Panc1 (cell line): ENCODE measurements at regions not wholly inside any gene's neighbourhood (a gene's known extent, or its start where the extent isn't known, plus 50 kb on each side); places are given as distances from the start of the nearest gene placed in this dataset.

ENCODE experiments used
- ATAC-seq: fragments of 200-7000 bp; cut with Tn5 transposase; 2 replicates; pipeline ENCODE4 v1.9.1; 2020; ENCODE audit warnings: mild to moderate bottlenecking, moderate library complexity
- BruUV-seq: library from RNA; stranded (reverse); fragments of 400-500 nt; replicated peaks from 2 replicates; lab custom pipeline; 2021; lab: Mats Ljungman, UMichigan
- CTCF ChIA-PET: fragments of 300-600 bp; sonication (Branson Sonifier 250); formaldehyde crosslinking; loops from one replicate; lab custom pipeline; 2022; ENCODE audit warnings: antibody characterized with exemption; lab: Charles Lee
- POLR2A ChIA-PET: fragments of 300-600 bp; sonication (Branson Sonifier 250); formaldehyde crosslinking; loops from one replicate; lab custom pipeline; 2022; ENCODE audit warnings: antibody characterized with exemption; lab: Charles Lee
- DNase-seq: peaks from one replicate; pipeline ENCODE4 v3.0.0-alpha.2; 2010; ENCODE audit warnings: low read depth, low spot score
- H3K27ac ChIP-seq: 2 replicates; pipeline ENCODE4 v1.5.1; 2011; ENCODE audit warnings: mild to moderate bottlenecking, low read length, inconsistent platforms
- H3K27me3 ChIP-seq: fragments of 200-500 bp; sonication (Bioruptor generic); 2 replicates; pipeline ENCODE4 v1.6.0; 2014; ENCODE audit warnings: low read length, inconsistent platforms; ENCODE audit not compliant: control insufficient read depth, insufficient read depth
- H3K36me3 ChIP-seq: fragments of 200-500 bp; sonication (Bioruptor generic); 2 replicates; pipeline ENCODE4 v1.5.1; 2014; ENCODE audit warnings: inconsistent platforms, mild to moderate bottlenecking, low read length, moderate library complexity; ENCODE audit not compliant: control insufficient read depth, insufficient read depth
- H3K4me1 ChIP-seq: 2 replicates; pipeline ENCODE4 v1.5.1; 2011; ENCODE audit warnings: inconsistent platforms, mild to moderate bottlenecking, low read length, moderate library complexity; ENCODE audit not compliant: control insufficient read depth, insufficient read depth
- H3K4me3 ChIP-seq, 2 experiments: 2 replicates each; pipeline ENCODE4 v1.5.1; 2011 to 2012; ENCODE audit warnings: low read depth in 2 of 2, low read length in 2 of 2, mild to moderate bottlenecking in 2 of 2, inconsistent platforms in 1 of 2, moderate library complexity in 1 of 2
- H3K9me3 ChIP-seq: fragments of 200-500 bp; sonication (Bioruptor generic); 2 replicates; pipeline ENCODE4 v1.5.1; 2014; ENCODE audit warnings: low read depth, mild to moderate bottlenecking, inconsistent platforms, low read length, moderate library complexity; ENCODE audit not compliant: control insufficient read depth, insufficient read depth
- POLR2AphosphoS5 ChIP-seq: IDR thresholded peaks from 2 replicates; pipeline ENCODE4 v1.6.1; 2012; ENCODE audit warnings: mild to moderate bottlenecking, low read depth, low read length, moderate library complexity
- SIN3A ChIP-seq: IDR thresholded peaks from 2 replicates; pipeline ENCODE4 v1.6.1; 2012; ENCODE audit warnings: low read depth, mild to moderate bottlenecking, low read length, moderate library complexity, borderline replicate concordance; ENCODE audit not compliant: insufficient read depth
- TCF7L2 ChIP-seq: IDR thresholded peaks from 2 replicates; pipeline ENCODE4 v1.6.1; 2011; ENCODE audit warnings: mild to moderate bottlenecking, low read depth, low read length, inconsistent platforms
- in situ Hi-C: cut with HindIII; loops from 2 replicates; pipeline ENCODE4 v1.10.0; 2016; ENCODE audit warnings: low sequenced_read_pairs, low pct_unique_long_range_greater_than_20kb
- intact Hi-C: fragments of 100-400 bp; cut with micrococcal nuclease; formaldehyde crosslinking; loops from one replicate; pipeline ENCODE4 v1.10.0; 2022; ENCODE audit not compliant: unreplicated experiment
- TF ChIP-seq, protein P1 (sequence below): fragments of 450-650 bp; IDR thresholded peaks from 2 replicates; pipeline ENCODE4 v1.5.1; 2017; ENCODE audit warnings: mild to moderate bottlenecking
- TF ChIP-seq, protein P2 (sequence below), 2 experiments: IDR thresholded peaks; 2 replicates each; pipeline ENCODE4 v1.6.1; 2011 to 2012; ENCODE audit warnings: low read depth in 2 of 2, control low read depth in 1 of 2, low read length in 1 of 2, mild to moderate bottlenecking in 1 of 2, moderate library complexity in 1 of 2; ENCODE audit not compliant: insufficient read depth in 1 of 2

DNA sequence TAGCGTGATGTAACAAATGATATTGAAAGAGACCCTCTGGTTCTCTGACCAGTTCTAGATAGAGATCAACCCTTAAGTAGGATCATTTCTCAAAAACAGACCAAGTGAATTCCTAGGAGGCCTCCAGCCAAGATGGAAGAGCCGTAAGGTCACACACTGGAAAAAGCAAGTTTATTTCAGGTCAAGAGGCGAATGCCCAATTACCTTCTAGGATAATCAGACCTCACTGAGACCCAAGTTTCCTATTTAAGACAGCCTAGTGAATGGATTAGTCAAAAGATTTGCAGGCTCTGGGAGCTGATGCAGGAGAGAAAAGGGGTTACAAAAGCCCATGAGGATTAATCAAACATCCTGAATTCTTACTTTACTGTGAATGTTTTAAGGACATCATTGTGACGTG, 486.1 kb upstream of the NRP1 start:
- CTCF ChIA-PET = no interaction called here
- no peak overlapping the region for H3K27ac ChIP-seq
- ATAC-seq = no peak
- TF ChIP-seq POLR2AphosphoS5 = no peak
- TF ChIP-seq, protein P1, sequence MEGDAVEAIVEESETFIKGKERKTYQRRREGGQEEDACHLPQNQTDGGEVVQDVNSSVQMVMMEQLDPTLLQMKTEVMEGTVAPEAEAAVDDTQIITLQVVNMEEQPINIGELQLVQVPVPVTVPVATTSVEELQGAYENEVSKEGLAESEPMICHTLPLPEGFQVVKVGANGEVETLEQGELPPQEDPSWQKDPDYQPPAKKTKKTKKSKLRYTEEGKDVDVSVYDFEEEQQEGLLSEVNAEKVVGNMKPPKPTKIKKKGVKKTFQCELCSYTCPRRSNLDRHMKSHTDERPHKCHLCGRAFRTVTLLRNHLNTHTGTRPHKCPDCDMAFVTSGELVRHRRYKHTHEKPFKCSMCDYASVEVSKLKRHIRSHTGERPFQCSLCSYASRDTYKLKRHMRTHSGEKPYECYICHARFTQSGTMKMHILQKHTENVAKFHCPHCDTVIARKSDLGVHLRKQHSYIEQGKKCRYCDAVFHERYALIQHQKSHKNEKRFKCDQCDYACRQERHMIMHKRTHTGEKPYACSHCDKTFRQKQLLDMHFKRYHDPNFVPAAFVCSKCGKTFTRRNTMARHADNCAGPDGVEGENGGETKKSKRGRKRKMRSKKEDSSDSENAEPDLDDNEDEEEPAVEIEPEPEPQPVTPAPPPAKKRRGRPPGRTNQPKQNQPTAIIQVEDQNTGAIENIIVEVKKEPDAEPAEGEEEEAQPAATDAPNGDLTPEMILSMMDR = no peak
- TF ChIP-seq TCF7L2 = no peak
- DNase-seq = no peak
- no peaks in the 10 kb centered on the region for H3K4me1 ChIP-seq
- no peaks in the 10 kb centered on the region for H3K36me3 ChIP-seq
- H3K4me3 ChIP-seq = no peak overlapping the region
- BruUV-seq = no TSS peak
- in situ Hi-C loops = no loop called here
- no peaks in the 10 kb centered on the region for H3K9me3 ChIP-seq
- POLR2A ChIA-PET = no interaction called here
- intact Hi-C loops = no loop called here
- H3K27me3 ChIP-seq = peaks cover 2% of the 10 kb centered on the region; the same call in 1 of the 2 replicates

DNA sequence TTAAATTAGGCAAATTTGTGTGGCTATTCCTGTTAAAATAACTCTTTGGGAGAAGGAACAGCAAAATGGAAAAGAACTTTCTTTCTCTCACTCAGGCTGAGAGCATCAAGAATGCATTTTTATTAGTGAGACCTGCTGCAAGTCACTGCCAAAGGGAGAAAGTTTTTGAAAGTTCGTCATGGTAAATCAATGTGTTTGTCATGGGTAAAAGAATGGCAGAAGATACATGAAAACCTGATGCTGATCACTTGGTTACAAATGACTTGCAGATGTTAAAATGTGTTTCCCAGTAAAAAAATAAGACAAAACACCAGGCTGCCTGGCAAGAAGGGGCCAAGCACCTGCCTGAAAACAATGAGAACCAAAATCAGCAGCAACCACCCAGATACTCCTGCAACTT, 484.7 kb upstream of the NRP1 start:
- intact Hi-C loops (no loop called here), in situ Hi-C loops (no loop called here)
- H3K27ac ChIP-seq = no peak overlapping the region
- H3K9me3 ChIP-seq = no peaks in the 10 kb centered on the region
- DNase-seq (no peak), ATAC-seq (no peak)
- BruUV-seq = no TSS peak
- CTCF ChIA-PET = no interaction called here
- POLR2A ChIA-PET = no interaction called here
- no peaks in the 10 kb centered on the region for H3K27me3 ChIP-seq
- no peak for TF ChIP-seq POLR2AphosphoS5
- TF ChIP-seq, protein P2, sequence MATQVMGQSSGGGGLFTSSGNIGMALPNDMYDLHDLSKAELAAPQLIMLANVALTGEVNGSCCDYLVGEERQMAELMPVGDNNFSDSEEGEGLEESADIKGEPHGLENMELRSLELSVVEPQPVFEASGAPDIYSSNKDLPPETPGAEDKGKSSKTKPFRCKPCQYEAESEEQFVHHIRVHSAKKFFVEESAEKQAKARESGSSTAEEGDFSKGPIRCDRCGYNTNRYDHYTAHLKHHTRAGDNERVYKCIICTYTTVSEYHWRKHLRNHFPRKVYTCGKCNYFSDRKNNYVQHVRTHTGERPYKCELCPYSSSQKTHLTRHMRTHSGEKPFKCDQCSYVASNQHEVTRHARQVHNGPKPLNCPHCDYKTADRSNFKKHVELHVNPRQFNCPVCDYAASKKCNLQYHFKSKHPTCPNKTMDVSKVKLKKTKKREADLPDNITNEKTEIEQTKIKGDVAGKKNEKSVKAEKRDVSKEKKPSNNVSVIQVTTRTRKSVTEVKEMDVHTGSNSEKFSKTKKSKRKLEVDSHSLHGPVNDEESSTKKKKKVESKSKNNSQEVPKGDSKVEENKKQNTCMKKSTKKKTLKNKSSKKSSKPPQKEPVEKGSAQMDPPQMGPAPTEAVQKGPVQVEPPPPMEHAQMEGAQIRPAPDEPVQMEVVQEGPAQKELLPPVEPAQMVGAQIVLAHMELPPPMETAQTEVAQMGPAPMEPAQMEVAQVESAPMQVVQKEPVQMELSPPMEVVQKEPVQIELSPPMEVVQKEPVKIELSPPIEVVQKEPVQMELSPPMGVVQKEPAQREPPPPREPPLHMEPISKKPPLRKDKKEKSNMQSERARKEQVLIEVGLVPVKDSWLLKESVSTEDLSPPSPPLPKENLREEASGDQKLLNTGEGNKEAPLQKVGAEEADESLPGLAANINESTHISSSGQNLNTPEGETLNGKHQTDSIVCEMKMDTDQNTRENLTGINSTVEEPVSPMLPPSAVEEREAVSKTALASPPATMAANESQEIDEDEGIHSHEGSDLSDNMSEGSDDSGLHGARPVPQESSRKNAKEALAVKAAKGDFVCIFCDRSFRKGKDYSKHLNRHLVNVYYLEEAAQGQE (IDR thresholded peaks at IDR 0.05; ENCODE audit: insufficient read depth in 1 of 2, low read depth in 2 of 2, low read length in 1 of 2) = no peak
- TF ChIP-seq TCF7L2 = no peak
- TF ChIP-seq SIN3A = no peak
- TF ChIP-seq, protein P1 = no peak
- no peak overlapping the region for H3K4me3 ChIP-seq
- no peaks in the 10 kb centered on the region for H3K36me3 ChIP-seq
- H3K4me1 ChIP-seq = no peaks in the 10 kb centered on the region
